ENCODE measurements at regions not wholly inside any gene's neighbourhood (a gene's known extent, or its start where the extent isn't known, plus 50 kb on each side); places are given as distances from the start of the nearest gene placed in this dataset.

DNA sequence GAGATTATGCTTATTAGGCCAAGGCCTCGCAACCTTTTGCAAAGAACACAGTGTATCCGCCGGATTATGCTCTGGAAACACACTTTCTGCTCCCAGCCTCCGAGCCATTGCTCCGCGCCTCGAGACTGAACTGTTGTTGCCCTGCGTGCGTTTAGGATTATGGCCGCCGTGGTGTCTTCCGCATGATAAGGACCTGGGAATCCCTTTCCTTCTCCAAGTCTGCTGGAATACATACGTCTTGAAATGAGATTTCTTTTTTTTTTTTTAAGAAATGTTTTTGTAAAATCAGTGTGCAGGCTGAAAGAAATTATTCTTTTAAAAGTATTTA is 89.8 kb upstream of the SOX1 start:
- ChIA-PET POLR2A (ENCODE audit: low non-redundant PET) (no interaction called here), CTCF (no interaction called here)
- no peaks in the 10 kb centered on the region for H3K4me1 ChIP-seq (ENCODE audit: insufficient read depth, low read length, poor library complexity, severe bottlenecking)
- DNase-seq (ENCODE audit: low spot score) = no peak
- BruUV-seq (replicated peaks) = no TSS peak
- H3K36me3 ChIP-seq (ENCODE audit: insufficient read depth, low read length, poor library complexity, severe bottlenecking) = no peaks in the 10 kb centered on the region
- H3K9me3 ChIP-seq (ENCODE audit: low read depth, low read length, poor library complexity, severe bottlenecking) = no peaks in the 10 kb centered on the region
- intact Hi-C loops (cut with micrococcal nuclease; ENCODE audit: unreplicated experiment) = no loop called here
- no peak overlapping the region for H3K27ac ChIP-seq (ENCODE audit: low read depth, low read length, poor library complexity, severe bottlenecking)
- TF ChIP-seq, protein P1, sequence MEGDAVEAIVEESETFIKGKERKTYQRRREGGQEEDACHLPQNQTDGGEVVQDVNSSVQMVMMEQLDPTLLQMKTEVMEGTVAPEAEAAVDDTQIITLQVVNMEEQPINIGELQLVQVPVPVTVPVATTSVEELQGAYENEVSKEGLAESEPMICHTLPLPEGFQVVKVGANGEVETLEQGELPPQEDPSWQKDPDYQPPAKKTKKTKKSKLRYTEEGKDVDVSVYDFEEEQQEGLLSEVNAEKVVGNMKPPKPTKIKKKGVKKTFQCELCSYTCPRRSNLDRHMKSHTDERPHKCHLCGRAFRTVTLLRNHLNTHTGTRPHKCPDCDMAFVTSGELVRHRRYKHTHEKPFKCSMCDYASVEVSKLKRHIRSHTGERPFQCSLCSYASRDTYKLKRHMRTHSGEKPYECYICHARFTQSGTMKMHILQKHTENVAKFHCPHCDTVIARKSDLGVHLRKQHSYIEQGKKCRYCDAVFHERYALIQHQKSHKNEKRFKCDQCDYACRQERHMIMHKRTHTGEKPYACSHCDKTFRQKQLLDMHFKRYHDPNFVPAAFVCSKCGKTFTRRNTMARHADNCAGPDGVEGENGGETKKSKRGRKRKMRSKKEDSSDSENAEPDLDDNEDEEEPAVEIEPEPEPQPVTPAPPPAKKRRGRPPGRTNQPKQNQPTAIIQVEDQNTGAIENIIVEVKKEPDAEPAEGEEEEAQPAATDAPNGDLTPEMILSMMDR (conservative IDR thresholded peaks at IDR 0.05; ENCODE audit: low read depth, low read length) = no peak
- no peak for TF ChIP-seq EZH2 (IDR thresholded peaks at IDR 0.05; ENCODE audit: borderline replicate concordance, low read depth, low read length, poor library complexity, severe bottlenecking)
- H3K27me3 ChIP-seq (replicated peaks; ENCODE audit: insufficient read depth, low read depth, low read length, poor library complexity) = peaks cover 18% of the 10 kb centered on the region
- H3K4me3 ChIP-seq (ENCODE audit: low read depth, low read length, poor library complexity, severe bottlenecking) = no peak overlapping the region

DNA sequence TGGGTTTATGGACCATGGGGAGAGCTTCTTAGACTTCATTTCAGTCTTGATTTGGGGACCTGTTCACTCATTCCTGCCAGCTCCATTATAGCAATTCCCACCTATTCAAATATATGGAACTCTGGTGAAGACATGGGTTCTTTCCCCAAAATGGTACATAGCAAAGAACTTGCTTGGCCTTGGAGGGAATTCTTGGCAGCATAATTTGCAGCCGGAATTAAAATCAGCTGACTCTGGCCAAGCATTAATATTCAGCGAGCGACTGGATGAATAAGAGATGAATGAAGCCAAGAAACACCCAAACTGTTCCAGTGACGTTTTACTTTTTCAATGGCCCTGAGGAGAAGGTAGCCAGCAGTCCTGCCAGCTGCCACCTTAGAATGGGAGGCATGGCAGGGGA is 88.4 kb upstream of the SOX1 start:
- H3K27me3 ChIP-seq (replicated peaks; ENCODE audit: insufficient read depth, low read depth, low read length, poor library complexity) = peaks cover 8% of the 10 kb centered on the region
- BruUV-seq (replicated peaks) = no TSS peak
- no peaks in the 10 kb centered on the region for H3K9me3 ChIP-seq (ENCODE audit: low read depth, low read length, poor library complexity, severe bottlenecking)
- H3K27ac ChIP-seq (ENCODE audit: low read depth, low read length, poor library complexity, severe bottlenecking) = no peak overlapping the region
- intact Hi-C loops (cut with micrococcal nuclease; ENCODE audit: unreplicated experiment) = no loop called here
- no peak for TF ChIP-seq EZH2 (IDR thresholded peaks at IDR 0.05; ENCODE audit: borderline replicate concordance, low read depth, low read length, poor library complexity, severe bottlenecking)
- TF ChIP-seq, protein P1 (conservative IDR thresholded peaks at IDR 0.05; ENCODE audit: low read depth, low read length) = no peak
- H3K4me1 ChIP-seq (ENCODE audit: insufficient read depth, low read length, poor library complexity, severe bottlenecking) = no peaks in the 10 kb centered on the region
- H3K36me3 ChIP-seq (ENCODE audit: insufficient read depth, low read length, poor library complexity, severe bottlenecking) = no peaks in the 10 kb centered on the region
- no peak overlapping the region for H3K4me3 ChIP-seq (ENCODE audit: low read depth, low read length, poor library complexity, severe bottlenecking)
- no peak for DNase-seq (ENCODE audit: low spot score)
- CTCF ChIA-PET = no interaction called here
- POLR2A ChIA-PET (ENCODE audit: low non-redundant PET) = no interaction called here

DNA sequence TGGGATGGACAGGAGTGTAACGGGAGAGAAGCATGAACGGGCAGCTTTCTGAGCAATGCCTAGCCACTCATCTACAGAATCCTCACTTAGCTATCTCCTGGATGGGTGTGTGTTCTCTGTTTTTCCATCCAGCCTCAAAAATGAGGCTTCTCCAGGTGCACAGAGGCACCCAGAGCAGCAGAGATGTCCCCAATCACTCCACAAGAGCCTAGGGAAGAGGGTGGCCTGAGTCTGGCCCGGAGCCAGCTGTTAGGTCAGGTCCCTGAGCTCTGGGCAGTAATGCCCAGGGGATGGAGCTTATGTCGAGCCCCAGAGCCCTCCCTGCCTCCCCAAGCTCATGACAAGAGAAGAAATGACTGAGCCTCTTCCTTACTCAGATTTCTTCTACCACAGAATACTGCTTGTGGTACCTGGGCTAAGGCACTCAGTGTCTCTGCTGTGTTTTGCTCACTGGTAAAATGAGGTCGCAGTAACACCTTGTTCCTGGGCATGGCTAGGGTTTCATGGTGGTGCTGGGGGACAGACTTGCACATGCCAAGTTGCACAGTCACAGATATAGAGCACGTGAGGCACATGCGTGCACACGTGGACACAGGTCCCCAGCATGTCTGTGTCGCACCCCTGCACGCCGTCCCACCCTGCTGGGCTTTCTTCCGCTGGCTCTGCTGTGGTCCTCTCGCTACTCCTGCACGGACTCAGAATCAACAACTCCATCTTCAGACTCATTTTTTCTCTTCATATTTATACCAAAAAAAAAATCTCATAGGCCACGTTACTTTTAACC is 86.6 kb upstream of the SOX1 start:
- TF ChIP-seq EZH2 (IDR thresholded peaks at IDR 0.05; ENCODE audit: borderline replicate concordance, low read depth, low read length, poor library complexity, severe bottlenecking) = no peak
- TF ChIP-seq, protein P1 (conservative IDR thresholded peaks at IDR 0.05; ENCODE audit: low read depth, low read length) = no peak
- DNase-seq (ENCODE audit: low spot score) = no peak
- Histone ChIP-seq H3K4me3 (ENCODE audit: low read depth, low read length, poor library complexity, severe bottlenecking) (no peak overlapping the region), H3K27me3 (replicated peaks; ENCODE audit: insufficient read depth, low read depth, low read length, poor library complexity) (peaks cover 5% of the 10 kb centered on the region), H3K9me3 (ENCODE audit: low read depth, low read length, poor library complexity, severe bottlenecking) (no peaks in the 10 kb centered on the region), H3K27ac (ENCODE audit: low read depth, low read length, poor library complexity, severe bottlenecking) (no peak overlapping the region), H3K36me3 (ENCODE audit: insufficient read depth, low read length, poor library complexity, severe bottlenecking) (no peaks in the 10 kb centered on the region), H3K4me1 (ENCODE audit: insufficient read depth, low read length, poor library complexity, severe bottlenecking) (no peaks in the 10 kb centered on the region)
- ChIA-PET POLR2A (ENCODE audit: low non-redundant PET) (no interaction called here), CTCF (no interaction called here)
- intact Hi-C loops (cut with micrococcal nuclease; ENCODE audit: unreplicated experiment) = no loop called here
- BruUV-seq (replicated peaks) = no TSS peak

Data from A673 (cell line).